HCT116 (cell line): ENCODE measurements at regions not wholly inside any gene's neighbourhood (a gene's known extent, or its start where the extent isn't known, plus 50 kb on each side); places are given as distances from the start of the nearest gene placed in this dataset.

Source experiments
- ATAC-seq: fragments of 200-7000 bp; cut with Tn5 transposase; 2 replicates; pipeline ENCODE4 v1.9.1; 2020; ENCODE audit warnings: mild to moderate bottlenecking, moderate library complexity
- BruUV-seq: library from RNA; stranded (reverse); fragments of 400-500 nt; replicated peaks from 2 replicates; lab custom pipeline; 2021; lab: Mats Ljungman, UMichigan
- CTCF ChIA-PET: fragments of 300-600 bp; sonication (Branson Sonifier 250); formaldehyde crosslinking; loops from one replicate; lab custom pipeline; 2021; ENCODE audit warnings: antibody characterized with exemption; lab: Charles Lee
- POLR2A ChIA-PET: fragments of 300-600, 350-600 bp; sonication (Branson Sonifier 250); formaldehyde crosslinking; loops from one replicate; lab custom pipeline; 2021; ENCODE audit warnings: antibody characterized with exemption; lab: Charles Lee
- RAD21 ChIA-PET, 2 experiments: fragments of 300-600 bp; sonication (Branson Sonifier 250); formaldehyde crosslinking; loops; one replicate each; lab custom pipeline; 2023; ENCODE audit warnings: low total read pairs in 2 of 2; ENCODE audit not compliant: uncharacterized antibody in 2 of 2, unreplicated experiment in 2 of 2, low non-redundant PET in 1 of 2; lab: Charles Lee
- DNase-seq: peaks from one replicate; pipeline ENCODE4 v3.0.0-alpha.2; 2010; ENCODE audit warnings: low read depth, low spot score
- H2AFZ ChIP-seq: fragments of 200-600 bp; shearing (Covaris generic), sonication (generic); 2 replicates; pipeline ENCODE4 v1.6.1; 2017; ENCODE audit warnings: low read depth, mixed run types, mixed read lengths, antibody characterized with exemption, low read length; ENCODE audit not compliant: poor library complexity, severe bottlenecking
- H3K27ac ChIP-seq: 2 replicates; pipeline ENCODE4 v1.5.1; 2012; ENCODE audit warnings: low read depth, low read length
- H3K27me3 ChIP-seq: fragments of 200-600 bp; sonication (generic); 2 replicates; pipeline ENCODE4 v1.6.1; 2016; ENCODE audit warnings: mixed run types, low read length, mixed read lengths; ENCODE audit not compliant: insufficient read depth
- H3K36me3 ChIP-seq, 2 experiments: fragments of 200-500 bp in 1 of 2; fragments of 200-600 bp in 1 of 2; sonication (Bioruptor generic) in 1 of 2; sonication (generic) in 1 of 2; 2 replicates each; pipeline versions ENCODE4 v1.5.1 to v1.6.1; 2014 to 2016; ENCODE audit warnings: low read length in 2 of 2, inconsistent platforms in 1 of 2, mixed read lengths in 1 of 2, mixed run types in 1 of 2; ENCODE audit not compliant: insufficient read depth in 2 of 2, control insufficient read depth in 1 of 2
- H3K4me1 ChIP-seq, 2 experiments: fragments of 200-600 bp in 1 of 2; sonication (generic) in 1 of 2; 2 replicates each; pipeline versions ENCODE4 v1.5.1 to v1.6.1; 2012 to 2017; ENCODE audit warnings: low read length in 2 of 2, inconsistent platforms in 1 of 2, mild to moderate bottlenecking in 1 of 2, mixed read lengths in 1 of 2, mixed run types in 1 of 2, moderate library complexity in 1 of 2; ENCODE audit not compliant: insufficient read depth in 2 of 2, control insufficient read depth in 1 of 2
- H3K4me2 ChIP-seq: fragments of 200-600 bp; sonication (generic); 2 replicates; pipeline ENCODE4 v1.6.1; 2017; ENCODE audit warnings: mixed run types, low read length, mixed read lengths
- H3K4me3 ChIP-seq, 2 experiments: fragments of 200-600 bp in 1 of 2; sonication (generic) in 1 of 2; replicated peaks in 1 of 2; 2 replicates each; pipeline ENCODE4 v1.5.1; 2011 to 2016; ENCODE audit warnings: low read length in 2 of 2, control low read depth in 1 of 2, low read depth in 1 of 2, mild to moderate bottlenecking in 1 of 2, mixed read lengths in 1 of 2, mixed run types in 1 of 2
- H3K79me2 ChIP-seq: fragments of 200-600 bp; sonication (generic); 2 replicates; pipeline ENCODE4 v1.6.1; 2017; ENCODE audit warnings: mild to moderate bottlenecking, mixed run types, low read length, moderate library complexity, mixed read lengths; ENCODE audit not compliant: insufficient read depth
- H3K9ac ChIP-seq: fragments of 200-600 bp; sonication (generic); 2 replicates; pipeline ENCODE4 v1.6.1; 2016; ENCODE audit warnings: low read length, mixed read lengths
- H3K9me2 ChIP-seq: fragments of 200-600 bp; sonication (generic), shearing (Covaris generic); 2 replicates; pipeline ENCODE4 v1.6.1; 2017; ENCODE audit warnings: mixed run types, mild to moderate bottlenecking, moderate library complexity; ENCODE audit not compliant: insufficient read depth
- H3K9me3 ChIP-seq, 2 experiments: fragments of 200-500 bp in 1 of 2; fragments of 200-600 bp in 1 of 2; sonication (Bioruptor generic) in 1 of 2; sonication (generic) in 1 of 2; 2 replicates each; pipeline ENCODE4 v1.6.1; 2014 to 2017; ENCODE audit warnings: low read length in 2 of 2, mixed read lengths in 2 of 2, inconsistent platforms in 1 of 2, low read depth in 1 of 2, mild to moderate bottlenecking in 1 of 2, mixed run types in 1 of 2, moderate library complexity in 1 of 2; ENCODE audit not compliant: control insufficient read depth in 1 of 2, insufficient read depth in 1 of 2
- H4K20me1 ChIP-seq: fragments of 200-600 bp; sonication (generic), shearing (Covaris generic); 2 replicates; pipeline ENCODE4 v1.6.1; 2017; ENCODE audit warnings: mixed run types, mild to moderate bottlenecking, moderate library complexity; ENCODE audit not compliant: insufficient read depth
- CBX3 ChIP-seq: IDR thresholded peaks from 2 replicates; pipeline ENCODE4 v1.6.1; 2012; ENCODE audit warnings: low read depth
- CTCF ChIP-seq, 3 experiments: fragments of 200-600 bp in 1 of 3; sonication (generic) in 1 of 3; IDR thresholded peaks in 2 of 3; conservative IDR thresholded peaks in 1 of 3; 2 replicates each; pipeline ENCODE4 v1.5.1; 2012 to 2017; ENCODE audit warnings: low read depth in 2 of 3, low read length in 2 of 3, antibody characterized with exemption in 1 of 3, borderline replicate concordance in 1 of 3, control low read depth in 1 of 3, mild to moderate bottlenecking in 1 of 3, mixed read lengths in 1 of 3, mixed run types in 1 of 3, moderate library complexity in 1 of 3; ENCODE audit not compliant: insufficient read depth in 1 of 3
- EGR1 ChIP-seq: IDR thresholded peaks from 2 replicates; pipeline ENCODE4 v1.6.1; 2012; ENCODE audit warnings: low read depth
- ELF1 ChIP-seq: IDR thresholded peaks from 2 replicates; pipeline ENCODE4 v1.6.1; 2012; ENCODE audit warnings: low read depth, borderline replicate concordance
- EZH2phosphoT487 ChIP-seq: fragments of 200-600 bp; IDR thresholded peaks from 2 replicates; pipeline ENCODE4 v1.6.1; 2018; ENCODE audit warnings: antibody characterized with exemption, borderline replicate concordance
- JUND ChIP-seq: IDR thresholded peaks from 2 replicates; pipeline ENCODE4 v1.6.1; 2012
- POLR2A ChIP-seq: IDR thresholded peaks from 2 replicates; pipeline ENCODE4 v1.7.0; 2011; ENCODE audit warnings: borderline replicate concordance; ENCODE audit not compliant: insufficient read depth, insufficient read length; ENCODE audit errors: extremely low read depth
- SIN3A ChIP-seq: IDR thresholded peaks from 2 replicates; pipeline ENCODE4 v1.6.1; 2012; ENCODE audit warnings: low read depth
- SP1 ChIP-seq: IDR thresholded peaks from 2 replicates; pipeline ENCODE4 v1.6.1; 2012; ENCODE audit warnings: low read depth
- SRF ChIP-seq: IDR thresholded peaks from 2 replicates; pipeline ENCODE4 v1.6.1; 2012; ENCODE audit warnings: low read depth
- TCF7L2 ChIP-seq: IDR thresholded peaks from 2 replicates; pipeline ENCODE4 v1.7.0; 2011; ENCODE audit warnings: borderline replicate concordance, inconsistent platforms; ENCODE audit not compliant: insufficient read depth, insufficient read length; ENCODE audit errors: extremely low read depth
- YY1 ChIP-seq: IDR thresholded peaks from 2 replicates; pipeline ENCODE4 v1.6.1; 2011; ENCODE audit warnings: low read length, low read depth, moderate library complexity, mild to moderate bottlenecking; ENCODE audit not compliant: insufficient replicate concordance; ENCODE audit errors: extremely low read depth
- ZFX ChIP-seq: fragments of 450-650 bp; IDR thresholded peaks from 2 replicates; pipeline ENCODE4 v1.6.1; 2017
- ZNF274 ChIP-seq: fragments of 200-500 bp; sonication (Bioruptor generic); IDR thresholded peaks from 2 replicates; pipeline ENCODE4 v1.6.1; 2014; ENCODE audit warnings: mild to moderate bottlenecking, low read depth, low read length, inconsistent platforms
- intact Hi-C: fragments of 100-400 bp; cut with micrococcal nuclease; formaldehyde crosslinking; loops from 2 replicates; pipeline ENCODE4 v1.10.0; 2022
- TF ChIP-seq, protein P1 (sequence below): IDR thresholded peaks from 2 replicates; pipeline ENCODE4 v1.6.1; 2011; ENCODE audit warnings: mild to moderate bottlenecking, low read length, moderate library complexity; ENCODE audit not compliant: insufficient replicate concordance; ENCODE audit errors: extremely low read depth
- TF ChIP-seq, protein P2 (sequence below): IDR thresholded peaks from 2 replicates; pipeline ENCODE4 v1.6.1; 2012

GRCh38 chr3:176958560-176958959 is 238.7 kb downstream of the TBL1XR1 start:
- ChIA-PET RAD21 (no interaction called here), CTCF (no interaction called here), POLR2A (no interaction called here)
- Histone ChIP-seq H2AFZ (no peak overlapping the region), H3K27me3 (no peaks in the 10 kb centered on the region), H3K4me2 (no peak overlapping the region), H4K20me1 (no peaks in the 10 kb centered on the region), H3K9me3 (no peaks in the 10 kb centered on the region), H3K27ac (no peak overlapping the region), H3K9me2 (no peaks in the 10 kb centered on the region), H3K36me3 (no peaks in the 10 kb centered on the region), H3K4me1 (no peaks in the 10 kb centered on the region), H3K9ac (no peak overlapping the region), H3K4me3 (no peak overlapping the region), H3K79me2 (no peaks in the 10 kb centered on the region)
- DNase-seq (no peak), ATAC-seq (no peak)
- no TSS peak for BruUV-seq
- TF ChIP-seq SRF = no peak
- intact Hi-C loops = no loop called here

DNA sequence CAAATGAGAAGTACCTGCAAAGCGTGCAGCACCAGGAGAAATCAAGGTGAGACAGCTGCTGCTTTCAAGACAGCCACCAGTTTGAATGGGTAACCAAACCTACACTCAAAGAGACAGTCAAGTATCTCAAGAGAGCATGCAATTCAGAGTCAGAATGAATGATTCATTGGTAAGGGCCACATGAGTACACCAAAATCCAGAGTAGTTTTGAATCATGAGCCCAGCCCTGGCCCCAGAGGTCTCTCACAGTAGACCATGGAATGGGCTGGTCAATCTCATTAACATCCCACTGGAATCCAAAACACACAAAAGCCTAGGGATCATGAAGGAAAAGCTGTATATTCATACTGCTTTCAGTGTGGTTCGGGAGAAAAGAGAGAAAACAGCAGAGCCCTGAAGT is 242.8 kb downstream of the TBL1XR1 start:
- Histone ChIP-seq H4K20me1 (no peaks in the 10 kb centered on the region), H3K4me1 (peaks cover 0 to 14% of the 10 kb centered on the region in 2 experiments; a peak in 3 of 4 replicates), H3K9me2 (no peaks in the 10 kb centered on the region), H3K4me2 (no peak overlapping the region), H3K27ac (no peak overlapping the region), H3K79me2 (no peaks in the 10 kb centered on the region), H3K36me3 (no peaks in the 10 kb centered on the region)
- BruUV-seq = no TSS peak
- RAD21 ChIA-PET = no interaction called here
- POLR2A ChIA-PET = no interaction called here
- CTCF ChIA-PET = no interaction called here
- intact Hi-C loops = no loop called here
- no peak for TF ChIP-seq ELF1
- TF ChIP-seq TCF7L2 = no peak
- no peak for TF ChIP-seq SP1
- no peak for TF ChIP-seq ZNF274
- no peak for TF ChIP-seq EGR1
- no peak for TF ChIP-seq SIN3A
- TF ChIP-seq, protein P1, sequence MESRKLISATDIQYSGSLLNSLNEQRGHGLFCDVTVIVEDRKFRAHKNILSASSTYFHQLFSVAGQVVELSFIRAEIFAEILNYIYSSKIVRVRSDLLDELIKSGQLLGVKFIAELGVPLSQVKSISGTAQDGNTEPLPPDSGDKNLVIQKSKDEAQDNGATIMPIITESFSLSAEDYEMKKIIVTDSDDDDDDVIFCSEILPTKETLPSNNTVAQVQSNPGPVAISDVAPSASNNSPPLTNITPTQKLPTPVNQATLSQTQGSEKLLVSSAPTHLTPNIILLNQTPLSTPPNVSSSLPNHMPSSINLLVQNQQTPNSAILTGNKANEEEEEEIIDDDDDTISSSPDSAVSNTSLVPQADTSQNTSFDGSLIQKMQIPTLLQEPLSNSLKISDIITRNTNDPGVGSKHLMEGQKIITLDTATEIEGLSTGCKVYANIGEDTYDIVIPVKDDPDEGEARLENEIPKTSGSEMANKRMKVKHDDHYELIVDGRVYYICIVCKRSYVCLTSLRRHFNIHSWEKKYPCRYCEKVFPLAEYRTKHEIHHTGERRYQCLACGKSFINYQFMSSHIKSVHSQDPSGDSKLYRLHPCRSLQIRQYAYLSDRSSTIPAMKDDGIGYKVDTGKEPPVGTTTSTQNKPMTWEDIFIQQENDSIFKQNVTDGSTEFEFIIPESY = no peak
- TF ChIP-seq ZFX = no peak
- TF ChIP-seq JUND = no peak
- no peak for TF ChIP-seq POLR2A
- TF ChIP-seq EZH2phosphoT487 = no peak
- TF ChIP-seq, protein P2, sequence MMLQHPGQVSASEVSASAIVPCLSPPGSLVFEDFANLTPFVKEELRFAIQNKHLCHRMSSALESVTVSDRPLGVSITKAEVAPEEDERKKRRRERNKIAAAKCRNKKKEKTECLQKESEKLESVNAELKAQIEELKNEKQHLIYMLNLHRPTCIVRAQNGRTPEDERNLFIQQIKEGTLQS = no peak
- no peak for TF ChIP-seq CTCF (IDR thresholded peaks at IDR 0.05 in 2 of 3, conservative IDR thresholded peaks at IDR 0.05 in 1 of 3; ENCODE audit: borderline replicate concordance in 1 of 3, insufficient read depth in 1 of 3, low read depth in 2 of 3, low read length in 2 of 3)
- TF ChIP-seq SRF = no peak
- TF ChIP-seq CBX3 = no peak
- TF ChIP-seq YY1 = no peak
- TF ChIP-seq, all 23 proteins: peak for 0
- ATAC-seq (no peak), DNase-seq (no peak)
- H3K9ac ChIP-seq = no peak overlapping the region
- H3K9me3 ChIP-seq = no peaks in the 10 kb centered on the region
- H3K4me3 ChIP-seq = no peak overlapping the region
- H3K27me3 ChIP-seq = no peaks in the 10 kb centered on the region
- no peak overlapping the region for H2AFZ ChIP-seq
